HT1080 (cell line): ENCODE measurements at regions not wholly inside any gene's neighbourhood (a gene's known extent, or its start where the extent isn't known, plus 50 kb on each side); places are given as distances from the start of the nearest gene placed in this dataset.
"Not testable (repeated sequence)": the region's sequence is repeated elsewhere in the genome, so short reads cannot be mapped to it uniquely, and the experiment has no call there.

Source experiments
- DNase-seq: peaks from one replicate; pipeline ENCODE4 v3.0.0-alpha.2; 2015; ENCODE audit warnings: low read depth

DNA sequence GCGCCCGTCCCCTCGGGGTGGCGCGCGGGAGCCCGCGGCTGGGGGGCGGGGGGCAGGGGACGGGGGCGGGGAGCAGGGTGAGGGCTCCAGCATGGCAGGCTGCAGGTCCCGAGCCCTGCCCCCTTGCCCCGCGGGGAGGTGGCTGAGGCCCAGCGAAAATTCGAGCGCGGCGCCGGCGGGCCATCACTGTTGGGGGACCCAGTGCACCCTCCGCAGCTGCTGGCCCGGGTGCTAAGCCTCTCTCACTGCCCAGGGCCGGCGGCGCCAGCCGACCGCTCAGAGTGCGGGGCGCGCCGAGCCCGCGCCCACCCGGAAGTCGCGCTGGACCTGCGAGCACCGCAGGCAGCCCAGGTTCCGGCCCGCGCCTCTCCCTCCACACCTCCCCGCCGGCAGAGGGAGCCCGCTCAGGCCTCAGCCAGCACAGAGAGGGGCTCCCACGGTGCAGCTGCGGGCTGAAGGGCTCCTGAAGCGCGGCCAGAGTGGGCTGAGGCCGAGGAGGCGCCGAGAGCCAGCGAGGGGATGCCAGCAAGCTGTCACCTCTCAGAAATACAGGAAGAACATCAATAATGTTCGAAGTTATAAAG lies 290.8 kb upstream of the PRSS16 start:
- peak; percentile 47 for DNase-seq

GRCh38 chr6:26957399-26958127 lies 289.9 kb upstream of the PRSS16 start:
- peak; percentile 2 for DNase-seq

DNA sequence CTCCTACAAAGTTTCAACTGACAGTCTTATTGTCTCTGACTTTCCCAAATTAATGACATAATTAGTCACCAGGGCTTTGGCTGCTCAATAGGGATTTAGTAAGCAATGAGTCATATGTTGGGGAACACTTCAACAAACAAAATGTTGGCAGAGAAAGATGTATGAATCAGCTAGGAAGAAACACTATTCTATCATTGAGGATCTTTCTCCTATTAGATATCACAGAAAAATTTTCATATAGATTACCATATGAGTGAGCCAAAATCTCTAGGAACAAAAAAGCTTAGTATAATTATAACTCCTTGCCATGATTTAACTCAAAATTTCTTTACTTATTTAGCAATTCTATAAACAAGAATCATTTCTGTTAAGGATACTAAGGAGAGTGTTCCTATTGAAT lies 286.3 kb upstream of the PRSS16 start:
- DNase-seq, result peak; percentile 5

- DNase-seq, result no peak
These were observed 245.1 kb upstream of the PRSS16 start for GRCh38 chr6:27002447-27002846.

DNA sequence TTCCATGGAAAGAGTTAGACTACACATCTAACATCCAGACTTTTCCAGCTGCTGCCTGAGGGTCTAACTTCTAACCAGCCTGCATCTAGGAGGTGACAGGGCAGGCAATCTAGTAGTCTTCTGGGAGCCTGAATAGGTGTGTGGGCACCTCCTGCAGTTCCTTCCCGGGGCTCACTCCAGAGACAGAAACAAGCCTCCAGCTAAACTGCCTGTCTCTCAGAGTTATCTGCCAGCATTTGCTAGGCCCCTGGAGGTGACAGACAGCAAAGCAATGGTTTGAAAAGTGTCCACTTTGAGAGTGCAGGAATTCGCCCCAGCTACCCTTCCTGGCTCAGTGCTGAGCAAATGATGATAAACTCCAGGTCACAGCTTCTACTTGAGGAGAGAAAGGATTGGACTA lies 240.5 kb upstream of the PRSS16 start:
- DNase-seq, result no peak

DNA sequence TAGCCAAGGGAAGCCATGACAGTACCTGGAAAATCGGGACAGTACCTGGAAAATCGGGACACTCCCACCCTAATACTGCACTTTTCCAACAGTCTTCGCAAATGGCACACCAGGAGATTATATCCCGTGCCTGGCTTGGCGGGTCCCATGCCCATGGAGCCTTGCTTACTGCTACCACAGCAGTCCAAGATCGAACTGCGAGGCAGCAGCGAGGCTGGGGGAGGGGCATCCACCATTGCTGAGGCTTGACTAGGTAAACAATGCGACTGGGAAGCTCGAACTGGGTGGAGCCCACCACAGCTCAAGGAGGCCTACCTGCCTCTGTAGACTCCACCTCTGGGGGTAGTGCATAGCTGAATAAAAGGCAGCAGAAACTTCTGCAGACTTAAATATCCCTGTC lies 238.9 kb upstream of the PRSS16 start:
- not testable (repeated sequence) for DNase-seq

DNA sequence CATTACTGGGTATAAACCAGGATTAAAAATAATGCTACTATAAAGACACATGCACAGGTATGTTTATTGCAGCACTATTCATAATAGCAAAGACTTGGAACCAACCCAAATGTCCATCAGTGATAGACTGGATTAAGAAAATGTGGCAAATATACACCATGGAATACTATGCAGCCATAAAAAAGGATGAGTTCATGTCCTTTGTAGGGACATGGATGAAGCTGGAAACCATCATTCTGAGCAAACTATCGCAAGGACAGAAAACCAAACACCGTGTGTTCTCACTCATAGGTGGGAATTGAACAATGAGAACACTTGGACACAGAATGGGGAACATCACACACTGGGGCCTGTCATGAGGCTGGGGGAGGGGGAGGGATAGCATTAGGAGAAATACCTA lies 233.4 kb upstream of the PRSS16 start:
- DNase-seq, result not testable (repeated sequence)

- DNase-seq, result no peak
These were observed 230.8 kb upstream of the PRSS16 start for GRCh38 chr6:27016689-27017088.

- not testable (repeated sequence) for DNase-seq
These were observed 229.1 kb upstream of the PRSS16 start for GRCh38 chr6:27018401-27018800.

DNA sequence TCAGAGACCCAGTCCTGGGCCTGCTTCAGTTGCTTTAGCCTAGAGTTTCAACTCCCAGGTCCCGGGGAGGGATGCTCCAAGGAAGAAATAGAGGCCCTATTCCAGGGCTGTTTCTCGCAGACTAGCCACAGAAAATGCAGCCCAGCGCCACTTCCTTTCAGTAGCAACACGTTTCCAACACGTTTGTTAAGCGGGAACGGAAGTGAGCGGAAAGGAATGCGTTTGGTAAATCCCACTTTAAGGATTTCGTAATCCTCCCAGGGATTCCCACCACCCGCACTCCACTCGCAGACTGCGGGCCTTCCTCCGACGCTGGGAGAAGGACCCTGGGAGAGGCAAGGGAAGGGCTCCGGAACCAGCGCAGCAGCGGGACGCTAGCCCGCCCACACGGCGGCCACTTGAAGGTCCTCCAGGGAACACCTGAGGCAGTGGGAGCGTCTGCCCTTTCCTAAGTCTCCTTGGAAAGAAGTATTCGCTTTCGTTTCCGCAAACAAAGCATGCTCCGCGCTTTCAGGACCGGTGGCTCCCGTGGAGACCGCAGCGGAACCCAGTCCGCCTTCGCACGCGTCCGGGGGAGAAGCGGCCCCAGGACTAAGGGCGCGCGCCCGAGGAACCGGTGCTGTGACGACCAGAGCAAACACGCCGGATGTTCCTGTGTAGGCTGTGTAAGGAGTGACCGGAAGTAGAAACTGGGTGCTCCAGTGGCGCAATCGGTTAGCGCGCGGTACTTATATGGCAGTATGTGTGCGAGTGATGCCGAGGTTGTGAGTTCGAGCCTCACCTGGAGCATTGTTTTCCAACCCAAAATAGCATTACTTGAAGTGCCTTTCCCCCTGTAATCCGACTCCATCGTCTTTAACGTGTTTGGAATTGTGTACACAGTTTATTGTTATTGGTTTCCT lies 227.6 kb upstream of the PRSS16 start:
- peak; percentile 94 for DNase-seq

DNA sequence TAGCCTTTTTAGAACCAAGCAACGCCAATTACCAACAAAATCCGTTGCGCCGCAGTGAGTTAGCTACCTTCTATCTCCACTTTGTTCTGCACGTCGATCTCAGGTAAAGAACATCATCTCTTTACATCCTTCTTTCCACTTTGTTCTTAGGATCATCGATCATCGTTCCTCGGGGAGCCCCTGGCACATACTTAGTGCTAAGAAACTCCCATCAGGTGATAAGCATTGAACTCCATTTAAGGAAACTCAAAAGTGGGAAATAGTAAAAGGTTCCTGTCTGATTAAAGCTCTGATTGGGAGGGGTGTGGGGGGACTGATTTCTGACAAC lies 227.0 kb upstream of the PRSS16 start:
- no peak for DNase-seq

DNA sequence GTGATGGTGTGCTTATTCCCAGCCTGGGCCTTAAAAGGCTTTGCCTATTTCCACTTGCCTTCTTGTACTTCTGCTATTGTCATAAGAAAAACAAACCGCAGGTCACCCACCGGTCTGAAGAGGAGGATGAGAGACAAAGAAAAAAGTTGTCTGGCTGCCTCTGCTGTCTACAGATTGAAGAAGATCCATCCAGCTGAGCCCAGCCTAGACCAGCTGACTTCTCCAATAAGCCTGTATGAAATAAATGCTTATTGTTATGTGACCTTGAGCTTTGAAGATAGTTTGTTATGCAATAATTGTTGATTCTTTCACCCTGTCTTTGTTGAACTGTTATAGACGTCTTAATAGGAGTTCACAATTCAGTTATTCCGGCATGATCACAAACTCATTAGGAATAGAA lies 223.8 kb upstream of the PRSS16 start:
- DNase-seq, result no peak

GRCh38 chr6:27025351-27025750 lies 222.2 kb upstream of the PRSS16 start:
- DNase-seq, result peak; percentile 23

GRCh38 chr6:27026361-27026760 lies 221.1 kb upstream of the PRSS16 start:
- DNase-seq, result no peak

- peak; percentile 46 for DNase-seq
These were observed 216.2 kb upstream of the PRSS16 start for GRCh38 chr6:27031302-27031701.

- no peak for DNase-seq
These were observed 209.0 kb upstream of the PRSS16 start for GRCh38 chr6:27038498-27038897.

DNA sequence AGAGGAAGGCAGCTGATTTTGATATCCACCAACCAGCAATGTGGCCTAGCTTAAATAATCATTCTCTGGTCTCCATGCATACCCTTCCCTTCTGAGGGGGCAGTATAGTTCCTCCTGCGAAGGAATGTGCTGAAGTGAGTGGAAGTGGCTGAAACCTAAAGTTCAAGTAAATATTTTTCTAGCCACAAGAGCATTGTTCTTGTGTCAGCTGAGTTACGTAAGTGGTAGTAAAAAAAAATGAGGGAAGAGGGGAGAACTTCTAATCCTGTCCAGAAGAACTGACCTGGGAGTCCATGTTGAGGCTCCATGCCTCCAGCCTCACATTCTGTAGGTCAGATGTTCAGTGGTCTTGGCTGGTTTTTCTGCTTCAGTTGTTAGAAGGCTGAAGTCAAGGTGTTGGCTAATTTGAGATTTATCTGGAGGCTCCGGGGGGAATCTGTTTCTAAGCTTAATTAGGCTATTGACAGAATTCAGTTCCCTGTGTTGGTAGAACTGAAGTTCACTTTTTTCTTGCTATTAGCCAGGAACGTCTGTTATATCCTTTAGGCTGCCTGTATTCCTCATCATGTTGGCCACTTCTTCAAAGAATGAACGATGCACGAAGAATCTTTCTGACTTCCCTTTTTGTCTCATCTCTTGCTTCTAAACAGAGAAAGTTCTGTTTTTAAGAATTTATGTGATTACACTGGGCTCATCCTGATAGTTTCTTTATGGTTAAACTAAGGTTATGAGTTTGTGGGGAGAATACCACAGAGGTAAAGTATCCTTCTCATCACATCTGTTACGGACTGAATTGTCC lies 207.1 kb upstream of the PRSS16 start:
- peak; percentile 26 for DNase-seq

DNA sequence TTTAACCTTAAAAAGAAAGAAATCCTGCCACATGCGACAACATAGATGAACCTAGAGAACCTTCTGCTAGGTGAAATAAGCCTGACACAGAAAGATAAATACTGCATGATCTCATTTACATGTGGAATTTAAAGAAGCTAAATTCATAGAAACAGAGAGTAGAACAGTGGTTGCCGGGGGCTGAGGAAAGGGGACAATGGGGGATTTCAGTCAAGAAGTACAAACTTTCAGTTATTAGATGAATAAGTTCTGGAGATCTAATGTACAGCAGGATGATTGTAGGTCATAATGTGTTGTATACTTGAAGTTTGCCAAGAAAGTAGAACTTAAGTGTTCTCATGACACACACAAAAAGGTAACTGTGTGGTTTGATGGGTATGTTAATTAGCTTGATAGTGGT lies 204.3 kb upstream of the PRSS16 start:
- no peak for DNase-seq

GRCh38 chr6:27045131-27045530 lies 202.4 kb upstream of the PRSS16 start:
- DNase-seq, result not testable (repeated sequence)

GRCh38 chr6:27047725-27048124 lies 199.8 kb upstream of the PRSS16 start:
- DNase-seq, result not testable (repeated sequence)
